Stimulated activated CD4-positive, alpha-beta T cell treated with anti-CD3 and anti-CD28 coated beads, Interleukin-12 subunit alpha, Interleukin-12 subunit beta, amount 100 ng/mL, for 4 hours (primary cell): ENCODE measurements at regions not wholly inside any gene's neighbourhood (a gene's known extent, or its start where the extent isn't known, plus 50 kb on each side); places are given as distances from the start of the nearest gene placed in this dataset.
"Not testable (repeated sequence)": the region's sequence is repeated elsewhere in the genome, so short reads cannot be mapped to it uniquely, and the experiment has no call there.

Experiments
- DNase-seq: peaks from one replicate; pipeline ENCODE4 v3.0.0-alpha.2; 2020

- DNase-seq, result no peak
Measured at GRCh38 chr11:8772571-8773519, 90.3 kb downstream of the RPL27A start.

GRCh38 chr11:8773916-8774539, 91.4 kb downstream of the RPL27A start:
- DNase-seq, result no peak

- DNase-seq, result not testable (repeated sequence)
Measured at GRCh38 chr11:8774916-8775315, 92.3 kb downstream of the RPL27A start.

DNA sequence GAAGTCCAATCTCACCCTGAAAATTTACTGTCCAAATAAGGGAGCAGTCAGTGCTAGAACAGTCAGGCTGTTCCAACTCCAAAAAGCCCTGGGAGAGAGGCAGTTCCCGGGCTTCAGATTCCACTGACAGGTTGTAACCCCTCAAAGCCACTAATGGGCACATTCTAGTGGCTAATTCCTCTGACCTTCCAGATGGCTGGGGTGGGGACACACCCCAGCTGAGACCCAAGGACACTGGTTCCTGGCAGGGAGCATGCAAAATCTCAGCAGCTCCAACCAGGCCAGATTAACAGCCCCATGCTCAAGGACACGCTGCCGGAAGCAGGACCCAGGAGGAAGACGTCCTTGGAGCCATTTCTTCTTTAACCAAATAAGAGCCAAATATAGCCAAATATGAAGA, 92.7 kb downstream of the RPL27A start:
- DNase-seq, result no peak

DNA sequence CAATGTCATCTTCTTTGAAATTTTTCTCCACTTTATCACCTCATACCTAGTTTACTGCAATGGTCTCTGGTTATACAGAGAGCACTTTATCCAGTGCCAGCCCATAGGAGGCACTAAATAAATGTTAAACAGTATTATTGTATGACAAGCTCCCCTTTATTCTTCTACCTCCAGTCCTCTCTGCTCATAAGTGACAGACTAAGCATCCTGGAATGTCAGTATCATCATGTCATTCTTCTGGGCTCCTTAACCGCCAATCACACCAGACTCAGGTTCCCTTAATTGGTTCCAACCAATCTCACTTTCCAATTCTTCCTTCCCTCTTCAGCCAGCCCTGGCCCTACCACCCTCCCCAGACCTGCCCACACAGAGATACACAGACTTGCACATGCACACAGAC, 93.1 kb downstream of the RPL27A start:
- no peak for DNase-seq

GRCh38 chr11:8776209-8776608, 93.6 kb downstream of the RPL27A start:
- no peak for DNase-seq

GRCh38 chr11:8777907-8778767, 95.5 kb downstream of the RPL27A start:
- no peak for DNase-seq

GRCh38 chr11:8779107-8779506, 96.5 kb downstream of the RPL27A start:
- DNase-seq, result no peak

GRCh38 chr11:8779732-8780131, 97.1 kb downstream of the RPL27A start:
- no peak for DNase-seq

DNA sequence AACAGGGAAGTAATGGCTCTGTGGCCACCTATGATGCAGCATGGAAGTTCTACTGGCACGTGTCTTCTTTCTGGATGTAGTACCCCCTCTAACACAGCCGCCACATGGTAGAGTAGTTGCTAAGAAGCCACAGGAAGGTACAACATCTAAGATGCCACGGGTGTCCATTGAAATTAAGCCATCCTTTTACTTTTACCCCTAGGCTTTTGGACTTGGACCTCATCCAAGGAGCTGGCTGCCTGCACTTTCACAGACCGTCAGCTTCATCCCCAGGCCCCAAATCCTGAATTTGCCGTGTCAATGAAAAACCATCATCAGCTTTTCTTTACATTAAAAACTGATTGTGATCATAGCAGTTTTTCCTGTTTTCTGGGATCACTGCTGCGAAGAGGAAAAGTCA, 102.4 kb downstream of the RPL27A start:
- DNase-seq, result no peak

DNA sequence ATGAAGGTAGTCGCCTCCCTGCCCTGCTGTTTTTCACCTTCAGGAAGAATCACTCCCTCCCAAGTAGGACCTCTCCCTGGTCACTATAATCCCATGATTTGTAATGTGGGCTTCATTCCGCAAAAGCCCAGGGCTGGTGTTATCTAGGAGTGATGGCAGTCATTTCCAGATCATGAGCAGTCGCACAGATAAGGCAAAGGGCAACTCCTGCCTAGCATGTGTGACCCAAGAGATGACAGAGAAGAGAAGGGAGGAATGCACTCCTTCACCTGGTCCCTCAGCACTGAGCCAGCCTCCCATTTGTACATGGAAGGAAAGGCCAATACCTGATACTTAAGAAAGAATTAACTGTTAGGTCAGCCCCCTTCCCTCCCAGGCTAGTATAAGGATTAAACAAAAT, 102.9 kb downstream of the RPL27A start:
- DNase-seq, result no peak

- no peak for DNase-seq
Measured at GRCh38 chr11:8785998-8786397, 103.4 kb downstream of the RPL27A start.

DNA sequence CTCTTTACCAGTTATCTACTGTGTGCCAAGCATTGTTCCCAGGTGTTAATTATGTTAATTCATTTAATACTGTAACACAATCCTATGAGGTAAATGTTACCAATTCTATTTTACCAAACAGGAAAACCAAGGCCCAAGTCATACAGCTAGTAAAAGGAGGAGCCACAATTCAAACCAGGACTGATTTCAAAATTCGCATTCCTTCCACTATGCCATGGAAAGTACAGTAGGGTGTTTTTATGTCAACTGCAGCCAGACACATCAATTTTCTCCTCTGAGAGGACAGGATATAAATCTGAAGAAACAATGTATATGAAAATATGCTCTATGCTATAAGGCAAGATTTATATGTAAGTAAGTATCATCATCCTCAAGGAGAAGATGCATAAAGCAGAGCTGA, 104.3 kb downstream of the RPL27A start:
- DNase-seq, result no peak

GRCh38 chr11:8787372-8787771, 104.8 kb downstream of the RPL27A start:
- DNase-seq, result no peak

DNA sequence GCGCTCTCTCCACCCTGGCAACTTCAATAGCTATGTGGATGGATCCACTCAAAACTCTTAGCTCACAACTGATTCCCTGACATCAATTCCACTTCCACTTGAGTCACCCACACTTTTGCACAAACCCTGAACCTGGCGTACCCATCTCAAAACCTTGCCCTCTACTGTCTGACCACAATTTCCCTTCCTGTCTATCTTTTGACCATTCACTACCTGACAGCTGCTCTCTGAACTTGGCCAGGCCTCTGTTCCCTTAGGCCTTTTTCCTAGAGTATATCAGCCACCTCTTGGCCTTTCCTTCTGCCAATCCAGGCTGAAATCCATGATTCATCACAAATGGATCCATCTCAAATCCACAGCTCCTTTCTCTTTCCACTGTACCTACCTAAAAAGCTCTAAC, 106.0 kb downstream of the RPL27A start:
- DNase-seq, result no peak

GRCh38 chr11:8789864-8790263, 107.3 kb downstream of the RPL27A start:
- DNase-seq, result no peak

DNA sequence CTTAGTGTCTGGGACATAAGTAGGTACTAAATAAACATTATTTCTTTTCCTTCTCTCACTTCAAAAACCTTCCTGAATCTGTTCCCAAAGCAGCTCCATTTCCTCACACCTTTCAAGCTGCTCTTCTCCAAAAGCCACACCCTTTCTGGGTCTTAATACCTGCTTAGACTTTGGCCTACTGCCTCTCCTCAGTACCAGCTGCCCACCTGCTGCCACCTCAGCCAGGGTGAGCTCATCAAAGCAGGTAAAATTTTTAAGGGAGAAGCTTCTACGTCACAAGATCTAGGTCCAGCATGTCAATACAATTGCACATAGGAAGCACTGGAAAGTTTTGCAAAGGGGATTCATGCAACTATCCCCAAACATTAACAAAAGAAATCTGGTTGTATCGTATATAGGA, 108.4 kb downstream of the RPL27A start:
- no peak for DNase-seq

DNA sequence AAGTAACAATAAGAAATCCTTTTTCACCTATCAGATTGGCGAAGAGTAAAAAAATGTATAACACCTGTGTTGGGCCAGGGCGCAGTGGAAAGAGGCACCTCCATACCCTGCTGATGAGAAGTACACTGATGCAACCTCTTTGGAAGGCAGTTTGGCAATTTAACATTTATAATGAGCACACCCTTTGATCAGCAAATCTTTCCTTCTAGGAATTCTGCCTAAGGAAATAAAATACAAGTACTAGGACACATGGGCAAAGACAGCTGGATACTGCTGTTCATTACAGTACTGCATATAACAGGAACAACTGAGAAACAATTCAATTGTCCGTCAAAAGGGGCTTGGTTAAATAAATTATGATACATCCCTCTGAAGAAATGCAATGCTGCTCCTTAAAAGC, 110.1 kb downstream of the RPL27A start:
- no peak for DNase-seq

DNA sequence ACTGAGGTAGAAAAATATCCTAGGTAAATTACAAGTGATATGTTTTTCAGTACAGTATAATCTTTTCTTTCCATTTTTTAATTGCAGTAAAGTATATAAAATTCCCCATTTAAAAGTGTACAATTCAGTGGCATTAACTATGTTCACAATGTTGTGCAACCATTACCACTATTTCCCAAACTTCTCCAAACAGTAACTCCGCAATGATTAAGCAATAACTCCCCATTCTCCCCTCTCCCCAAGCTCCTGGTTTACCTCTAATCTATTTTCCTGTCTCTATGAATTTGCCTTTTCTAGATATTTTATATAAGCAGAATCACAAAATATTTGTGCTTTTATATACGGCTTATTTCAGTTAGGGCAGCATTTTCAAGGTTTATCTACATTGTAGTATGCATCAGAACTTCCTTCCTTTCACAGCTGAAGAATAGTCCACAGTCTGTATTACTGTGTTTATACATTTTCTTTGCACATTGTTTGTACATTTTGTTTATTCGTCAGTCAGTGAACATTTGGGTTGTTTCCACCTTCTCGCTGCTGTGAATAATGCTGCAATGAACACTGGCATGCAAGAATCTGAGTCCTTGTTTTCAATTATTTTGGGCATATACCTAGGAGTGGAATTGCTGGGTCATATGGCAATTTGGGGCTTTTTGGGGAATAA, 110.7 kb downstream of the RPL27A start:
- no peak for DNase-seq

GRCh38 chr11:8794126-8794525, 111.5 kb downstream of the RPL27A start:
- DNase-seq, result no peak

GRCh38 chr11:8794677-8795103, 112.1 kb downstream of the RPL27A start:
- no peak for DNase-seq

- no peak for DNase-seq
Measured at GRCh38 chr11:8796941-8797340, 114.0 kb upstream of the AKIP1 start.

DNA sequence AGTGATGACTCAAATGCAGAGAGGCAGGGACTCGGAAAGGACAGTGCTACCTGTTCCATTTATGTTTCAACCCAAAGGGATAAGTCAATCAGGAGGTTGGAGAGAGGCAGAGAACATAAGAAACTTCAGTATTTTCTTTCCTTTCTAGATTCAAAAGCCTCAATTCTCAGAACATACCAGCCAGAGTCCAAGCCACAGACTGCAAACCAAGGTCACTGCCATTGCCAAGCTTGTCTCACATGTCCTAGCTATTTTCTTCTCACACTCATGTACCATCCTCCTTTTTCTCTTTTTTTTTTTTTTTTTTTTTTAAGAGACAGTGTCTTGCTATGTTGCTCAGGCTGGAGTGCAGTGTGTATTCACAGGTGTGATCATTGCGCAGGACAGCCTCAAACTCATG, 111.7 kb upstream of the AKIP1 start:
- DNase-seq, result no peak
